D721Med (cell line): ENCODE measurements at regions not wholly inside any gene's neighbourhood (a gene's known extent, or its start where the extent isn't known, plus 50 kb on each side); places are given as distances from the start of the nearest gene placed in this dataset.
"Not testable (repeated sequence)": the region's sequence is repeated elsewhere in the genome, so short reads cannot be mapped to it uniquely, and the experiment has no call there.

Source experiments
- DNase-seq: peaks from one replicate; pipeline ENCODE4 v3.0.0; 2011; ENCODE audit warnings: low spot score; ENCODE audit not compliant: insufficient read length
- FAIRE-seq: peaks from 2 replicates; lab custom pipeline; 2011; peaks lifted over from hg19 to GRCh38; lab: Jason Lieb, UNC
- TF ChIP-seq, protein P1 (sequence below): IDR thresholded peaks from 2 replicates; pipeline ENCODE4 v1.5.1; 2012; ENCODE audit warnings: mild to moderate bottlenecking, control low read depth; ENCODE audit not compliant: insufficient read depth; ENCODE audit errors: missing control alignments

DNA sequence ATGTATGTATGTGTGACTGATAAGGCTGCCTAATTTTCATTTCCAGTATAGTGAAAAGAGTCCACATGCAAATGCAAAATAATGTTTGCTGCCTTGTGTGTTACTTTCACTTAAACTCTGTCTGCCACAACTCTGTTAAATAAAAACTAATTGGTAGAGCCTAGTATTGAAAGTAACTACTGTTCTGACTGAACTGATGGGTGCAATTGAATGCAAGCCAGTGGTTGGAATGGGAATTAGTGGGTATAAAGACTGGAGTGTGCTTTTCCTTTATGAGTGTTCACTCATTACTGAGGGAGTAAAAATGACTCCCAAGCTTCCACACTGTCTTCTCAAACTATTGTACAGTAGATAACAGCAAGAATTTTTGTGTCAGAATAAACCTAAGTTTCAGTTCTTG lies 571.0 kb downstream of the TMTC2 start:
- FAIRE-seq: no peak
- TF ChIP-seq, protein P1, sequence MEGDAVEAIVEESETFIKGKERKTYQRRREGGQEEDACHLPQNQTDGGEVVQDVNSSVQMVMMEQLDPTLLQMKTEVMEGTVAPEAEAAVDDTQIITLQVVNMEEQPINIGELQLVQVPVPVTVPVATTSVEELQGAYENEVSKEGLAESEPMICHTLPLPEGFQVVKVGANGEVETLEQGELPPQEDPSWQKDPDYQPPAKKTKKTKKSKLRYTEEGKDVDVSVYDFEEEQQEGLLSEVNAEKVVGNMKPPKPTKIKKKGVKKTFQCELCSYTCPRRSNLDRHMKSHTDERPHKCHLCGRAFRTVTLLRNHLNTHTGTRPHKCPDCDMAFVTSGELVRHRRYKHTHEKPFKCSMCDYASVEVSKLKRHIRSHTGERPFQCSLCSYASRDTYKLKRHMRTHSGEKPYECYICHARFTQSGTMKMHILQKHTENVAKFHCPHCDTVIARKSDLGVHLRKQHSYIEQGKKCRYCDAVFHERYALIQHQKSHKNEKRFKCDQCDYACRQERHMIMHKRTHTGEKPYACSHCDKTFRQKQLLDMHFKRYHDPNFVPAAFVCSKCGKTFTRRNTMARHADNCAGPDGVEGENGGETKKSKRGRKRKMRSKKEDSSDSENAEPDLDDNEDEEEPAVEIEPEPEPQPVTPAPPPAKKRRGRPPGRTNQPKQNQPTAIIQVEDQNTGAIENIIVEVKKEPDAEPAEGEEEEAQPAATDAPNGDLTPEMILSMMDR: no peak

DNA sequence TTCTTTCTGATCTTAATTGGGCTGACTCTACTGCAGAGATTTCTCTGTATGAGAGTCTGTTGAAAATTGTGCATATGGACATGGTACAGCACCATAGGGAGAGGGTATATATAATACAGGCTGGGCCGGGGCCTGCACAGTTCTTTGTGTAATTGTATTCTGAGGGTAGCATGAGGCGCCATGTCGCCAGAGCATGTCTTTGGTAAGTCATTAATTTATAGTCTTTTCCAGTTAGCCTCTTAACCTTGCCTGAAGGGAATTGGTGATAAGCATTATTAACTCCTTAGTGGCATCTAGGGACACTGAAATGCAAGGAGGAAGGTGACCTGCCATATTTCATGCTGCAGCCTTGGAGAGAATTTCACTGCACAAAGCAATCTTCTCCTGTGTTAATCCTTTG lies 569.9 kb downstream of the TMTC2 start:
- TF ChIP-seq, protein P1: no peak
- FAIRE-seq (no peak), DNase-seq (no peak)

More for the DNA sequence above, 571.0 kb downstream of the TMTC2 start:
- DNase-seq: no peak

DNA sequence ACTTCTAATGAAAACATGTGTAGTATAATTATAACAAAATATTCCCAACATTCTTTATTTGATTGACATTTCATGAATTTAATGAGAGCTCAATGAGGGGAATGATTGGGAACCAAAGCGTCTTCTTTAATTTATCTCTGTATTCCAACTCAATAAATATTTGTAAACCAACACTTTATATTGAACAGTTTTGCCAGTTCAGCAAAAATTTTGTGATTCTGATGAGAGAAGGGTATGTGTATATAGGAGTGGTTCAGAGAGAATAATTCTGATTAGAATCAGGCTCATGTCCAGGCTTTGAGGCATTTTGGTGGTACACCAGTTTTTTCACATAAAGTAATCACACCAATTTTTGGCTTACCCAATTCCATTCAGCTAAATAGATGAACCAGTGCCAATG lies 564.2 kb downstream of the TMTC2 start:
- no peak for FAIRE-seq
- TF ChIP-seq, protein P1: no peak

DNA sequence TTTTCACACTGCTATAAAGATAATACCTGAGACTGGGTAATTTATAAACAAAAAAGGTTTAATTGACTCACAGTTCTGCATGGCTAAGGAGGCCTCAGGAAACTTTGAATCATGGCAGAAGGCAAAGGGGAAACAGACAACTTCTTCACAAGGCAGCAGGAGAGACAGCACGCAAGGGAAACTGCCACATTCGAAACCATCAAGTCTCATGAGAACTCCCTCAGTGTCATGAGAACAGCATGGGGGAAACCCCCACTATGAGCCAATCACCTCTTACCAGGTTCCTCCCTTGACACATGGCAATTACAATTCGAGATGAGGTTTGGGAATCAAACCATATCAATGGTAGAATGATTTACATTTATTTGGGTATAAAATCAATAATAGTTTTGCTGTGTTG lies 558.5 kb downstream of the TMTC2 start:
- no peak for FAIRE-seq
- TF ChIP-seq, protein P1: no peak
- no peak for DNase-seq

More for the DNA sequence above, 564.2 kb downstream of the TMTC2 start:
- DNase-seq: no peak

DNA sequence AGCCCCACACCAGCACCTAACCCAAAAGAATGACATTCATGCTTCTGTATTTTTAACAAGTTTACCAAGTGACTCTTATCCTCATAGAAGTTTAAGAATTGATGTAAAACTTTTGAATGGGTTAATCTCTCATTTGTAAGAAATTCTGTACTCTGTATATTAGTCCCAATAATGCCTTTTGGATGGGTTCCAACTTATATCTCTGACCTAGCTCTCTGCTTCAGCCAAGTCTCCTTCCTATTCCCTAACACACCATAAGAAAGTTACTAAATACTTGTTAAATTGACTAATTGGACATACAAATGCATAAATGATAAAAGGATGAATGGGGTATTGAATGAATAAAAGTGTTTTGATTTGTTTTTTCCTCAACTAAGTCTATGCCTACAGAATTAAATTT lies 557.3 kb downstream of the TMTC2 start:
- no peak for DNase-seq
- TF ChIP-seq, protein P1: no peak
- no peak for FAIRE-seq

DNA sequence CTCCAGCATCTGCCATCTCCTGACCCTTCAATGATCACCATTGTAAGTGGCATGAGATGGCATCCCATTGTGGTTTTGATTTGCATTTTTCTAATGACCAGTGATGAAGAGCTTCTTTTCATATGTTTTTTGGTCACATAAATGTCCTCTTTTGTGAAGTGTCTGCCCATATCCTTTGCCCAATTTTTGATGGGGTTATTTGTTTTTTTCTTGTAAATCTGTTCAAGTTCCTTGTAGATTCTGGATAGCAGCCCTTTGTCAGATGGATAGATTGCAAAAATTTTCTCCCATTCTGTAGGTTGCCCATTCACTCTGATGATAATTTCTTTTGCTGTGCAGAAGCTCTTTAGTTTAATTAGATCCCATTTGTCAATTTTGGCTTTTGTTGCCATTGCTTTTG lies 547.3 kb downstream of the TMTC2 start:
- not testable (repeated sequence) for FAIRE-seq, DNase-seq

- not testable (repeated sequence) for DNase-seq, FAIRE-seq
These were observed 540.3 kb downstream of the TMTC2 start for GRCh38 chr12:83226960-83227359.

DNA sequence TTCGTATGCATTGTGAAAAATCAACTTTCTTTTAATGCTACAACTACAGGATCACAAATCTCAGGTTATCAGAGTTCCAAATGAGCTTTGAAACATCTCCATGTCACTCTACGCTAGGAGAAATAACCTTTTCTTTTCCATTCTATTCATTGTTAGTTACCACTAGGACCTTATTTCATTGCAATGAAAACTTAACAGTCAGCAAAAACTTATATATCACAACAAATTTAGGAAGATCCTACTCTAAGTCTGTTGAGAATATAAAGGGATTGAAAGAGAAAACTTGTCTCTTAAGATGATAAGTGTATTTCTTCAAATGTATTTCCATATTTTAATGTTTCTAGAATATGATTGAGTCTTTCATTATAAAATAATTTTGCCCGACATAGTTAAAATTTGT lies 539.1 kb downstream of the TMTC2 start:
- FAIRE-seq: no peak
- DNase-seq: no peak
- TF ChIP-seq, protein P1: no peak
